ENCODE measurements at regions not wholly inside any gene's neighbourhood (a gene's known extent, or its start where the extent isn't known, plus 50 kb on each side); places are given as distances from the start of the nearest gene placed in this dataset.

DNA sequence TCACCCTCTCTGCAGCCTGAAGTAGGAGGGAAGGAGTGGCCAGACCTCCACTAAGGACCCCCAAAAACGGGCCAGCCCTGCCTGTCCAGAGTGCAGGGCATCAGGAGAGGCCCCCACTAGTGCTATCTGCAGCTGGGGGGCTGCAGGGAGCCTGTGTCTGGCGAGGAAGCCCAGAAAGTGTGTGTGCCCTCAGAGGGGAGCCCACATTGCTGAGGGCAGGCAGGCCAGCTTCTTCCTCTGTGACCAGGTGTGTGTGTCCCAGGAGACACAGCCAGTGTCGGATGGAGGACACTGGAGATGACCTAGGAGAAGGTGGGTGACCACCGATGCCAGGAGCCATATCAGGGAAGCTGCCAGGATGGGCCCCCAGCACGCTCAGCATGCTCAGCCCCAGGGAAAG lies 218.7 kb downstream of the IRX2 start:
- TF ChIP-seq, protein P1, sequence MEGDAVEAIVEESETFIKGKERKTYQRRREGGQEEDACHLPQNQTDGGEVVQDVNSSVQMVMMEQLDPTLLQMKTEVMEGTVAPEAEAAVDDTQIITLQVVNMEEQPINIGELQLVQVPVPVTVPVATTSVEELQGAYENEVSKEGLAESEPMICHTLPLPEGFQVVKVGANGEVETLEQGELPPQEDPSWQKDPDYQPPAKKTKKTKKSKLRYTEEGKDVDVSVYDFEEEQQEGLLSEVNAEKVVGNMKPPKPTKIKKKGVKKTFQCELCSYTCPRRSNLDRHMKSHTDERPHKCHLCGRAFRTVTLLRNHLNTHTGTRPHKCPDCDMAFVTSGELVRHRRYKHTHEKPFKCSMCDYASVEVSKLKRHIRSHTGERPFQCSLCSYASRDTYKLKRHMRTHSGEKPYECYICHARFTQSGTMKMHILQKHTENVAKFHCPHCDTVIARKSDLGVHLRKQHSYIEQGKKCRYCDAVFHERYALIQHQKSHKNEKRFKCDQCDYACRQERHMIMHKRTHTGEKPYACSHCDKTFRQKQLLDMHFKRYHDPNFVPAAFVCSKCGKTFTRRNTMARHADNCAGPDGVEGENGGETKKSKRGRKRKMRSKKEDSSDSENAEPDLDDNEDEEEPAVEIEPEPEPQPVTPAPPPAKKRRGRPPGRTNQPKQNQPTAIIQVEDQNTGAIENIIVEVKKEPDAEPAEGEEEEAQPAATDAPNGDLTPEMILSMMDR (IDR thresholded peaks at IDR 0.05; ENCODE audit: low read depth, low read length, poor library complexity, severe bottlenecking): no peak
- no peak for TF ChIP-seq EZH2phosphoT487 (IDR thresholded peaks at IDR 0.05; ENCODE audit: borderline replicate concordance, low read length)

Measured in DOHH2 (cell line).